ENCODE measurements at regions not wholly inside any gene's neighbourhood (a gene's known extent, or its start where the extent isn't known, plus 50 kb on each side); places are given as distances from the start of the nearest gene placed in this dataset.

DNA sequence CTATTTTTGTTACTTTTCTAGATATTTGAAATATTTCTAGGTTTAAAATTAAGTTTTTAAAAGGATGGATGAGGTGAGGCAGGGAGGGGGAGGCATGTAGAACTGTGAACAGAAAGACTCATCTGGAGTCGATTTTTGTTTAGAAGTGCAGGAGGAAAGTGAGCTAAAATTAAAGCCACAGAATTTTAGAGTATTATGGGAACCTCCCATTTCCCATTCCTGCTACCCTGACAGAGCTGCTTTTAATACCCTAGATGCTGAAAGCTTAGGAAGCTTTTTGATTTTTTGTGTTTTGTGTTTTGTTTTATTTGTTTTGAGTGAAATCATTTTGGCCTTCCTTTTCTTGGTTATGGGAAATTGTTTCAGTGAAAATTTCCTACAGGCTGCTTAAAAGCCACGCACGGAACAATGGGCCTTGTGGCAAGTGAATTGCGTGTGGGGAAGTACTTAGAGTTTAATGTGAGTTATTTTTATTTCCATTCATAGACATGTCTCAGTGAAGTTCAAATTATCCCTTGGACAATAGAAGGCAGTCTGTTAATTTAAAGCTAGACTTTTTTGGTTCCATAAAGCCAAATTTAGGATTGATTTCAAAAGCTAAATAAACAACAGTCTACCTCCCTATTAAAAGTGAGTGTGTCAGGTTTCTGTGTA, 102.0 kb upstream of the HDAC9 start (continued):
- TF ChIP-seq NAIF1 (CRISPR knock-in tag; IDR thresholded peaks at IDR 0.05; ENCODE audit: borderline replicate concordance) = no peak
- no peak for TF ChIP-seq ZSCAN9 (CRISPR knock-in tag; IDR thresholded peaks at IDR 0.05; ENCODE audit: borderline replicate concordance)
- no peak for TF ChIP-seq SP140L (CRISPR knock-in tag; IDR thresholded peaks at IDR 0.05; ENCODE audit: borderline replicate concordance)
- TF ChIP-seq ZNF296 (CRISPR knock-in tag; conservative IDR thresholded peaks at IDR 0.05) = no peak
- TF ChIP-seq, protein P1, sequence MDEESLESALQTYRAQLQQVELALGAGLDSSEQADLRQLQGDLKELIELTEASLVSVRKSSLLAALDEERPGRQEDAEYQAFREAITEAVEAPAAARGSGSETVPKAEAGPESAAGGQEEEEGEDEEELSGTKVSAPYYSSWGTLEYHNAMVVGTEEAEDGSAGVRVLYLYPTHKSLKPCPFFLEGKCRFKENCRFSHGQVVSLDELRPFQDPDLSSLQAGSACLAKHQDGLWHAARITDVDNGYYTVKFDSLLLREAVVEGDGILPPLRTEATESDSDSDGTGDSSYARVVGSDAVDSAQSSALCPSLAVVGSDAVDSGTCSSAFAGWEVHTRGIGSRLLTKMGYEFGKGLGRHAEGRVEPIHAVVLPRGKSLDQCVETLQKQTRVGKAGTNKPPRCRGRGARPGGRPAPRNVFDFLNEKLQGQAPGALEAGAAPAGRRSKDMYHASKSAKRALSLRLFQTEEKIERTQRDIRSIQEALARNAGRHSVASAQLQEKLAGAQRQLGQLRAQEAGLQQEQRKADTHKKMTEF (CRISPR knock-in tag; IDR thresholded peaks at IDR 0.05) = no peak

DNA sequence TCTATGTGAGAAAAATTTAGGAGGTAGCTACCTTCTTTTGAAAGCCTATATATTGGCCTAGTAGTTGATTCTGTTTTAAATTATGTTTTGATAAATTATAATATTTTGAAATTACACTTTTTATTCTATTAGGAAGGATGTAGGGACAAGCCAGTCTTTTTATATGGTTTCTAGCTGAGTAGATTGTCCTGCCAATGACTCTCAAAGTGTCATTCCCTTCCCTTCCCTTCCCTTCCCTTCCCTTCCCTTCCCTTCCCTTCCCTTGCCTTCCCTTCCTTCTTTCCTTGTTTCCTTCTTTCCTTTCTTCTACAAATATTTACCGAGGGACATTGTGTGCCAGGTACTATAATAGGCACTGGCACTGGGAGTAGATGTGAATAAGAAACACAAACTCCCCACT, 99.7 kb upstream of the HDAC9 start:
- Histone ChIP-seq H3K27ac (ENCODE audit: extremely low read length, insufficient read depth, low read length) (no peak overlapping the region), H3K9me3 (ENCODE audit: low read length) (no peaks in the 10 kb centered on the region), H3K79me2 (ENCODE audit: insufficient read depth, low read length) (no peaks in the 10 kb centered on the region), H4K20me1 (ENCODE audit: insufficient read depth, low read length) (no peaks in the 10 kb centered on the region), H3K36me3 (replicated peaks in 1 of 2; ENCODE audit: control insufficient read depth in 1 of 2, insufficient read depth in 2 of 2, low read length in 2 of 2) (no peaks in the 10 kb centered on the region), H3K4me3 (replicated peaks in 1 of 3; ENCODE audit: insufficient read depth in 1 of 3, low read depth in 2 of 3, low read length in 3 of 3) (no peak overlapping the region), H3K4me2 (ENCODE audit: low read depth, low read length) (no peak overlapping the region), H3K4me1 (ENCODE audit: insufficient read depth, low read length) (no peaks in the 10 kb centered on the region), H2AFZ (ENCODE audit: low read length) (no peak overlapping the region), H3K9ac (ENCODE audit: insufficient read depth, low read depth, low read length) (no peak overlapping the region), H3K27me3 (ENCODE audit: control insufficient read depth in 1 of 2, insufficient read depth in 2 of 2, low read length in 2 of 2) (no peaks in the 10 kb centered on the region)
- BruUV-seq (replicated peaks) = no TSS peak
- TF ChIP-seq CAMTA2 (CRISPR knock-in tag; IDR thresholded peaks at IDR 0.05; ENCODE audit: borderline replicate concordance) (no peak), HNRNPK (IDR thresholded peaks at IDR 0.05; ENCODE audit: low read depth, low read length, poor library complexity, severe bottlenecking) (peak; percentile 98), PCBP1 (IDR thresholded peaks at IDR 0.05; ENCODE audit: borderline replicate concordance, low read depth, low read length) (peak; percentile 88)
- ATAC-seq (no peak), DNase-seq (ENCODE audit: low spot score) (no peak), FAIRE-seq (no peak)
- in situ Hi-C loops (cut with HindIII; ENCODE audit: extremely low pct_ligation_motif_present, low pct_unique_long_range_greater_than_20kb) (no loop called here), intact Hi-C loops (cut with micrococcal nuclease; ENCODE audit: unreplicated experiment) (no loop called here)
- 0% methylated on average over 1 of the region's 1 CpG for WGBS (ENCODE audit: low lambda C conversion rate)
- CTCF ChIA-PET (ENCODE audit: low intra/inter-chr PET ratio, low total read pairs) = no interaction called here
- POLR2A ChIA-PET = no interaction called here
